K562 (cell line): ENCODE measurements at regions not wholly inside any gene's neighbourhood (a gene's known extent, or its start where the extent isn't known, plus 50 kb on each side); places are given as distances from the start of the nearest gene placed in this dataset.

Source experiments
- ATAC-seq: fragments of 200-7000 bp; cut with Tn5 transposase; 3 replicates; pipeline ENCODE4 v1.9.1; 2020; ENCODE audit warnings: moderate library complexity
- BruUV-seq: library from RNA; stranded (reverse); fragments of 400-500 nt; replicated peaks from 2 replicates; lab custom pipeline; 2021; lab: Mats Ljungman, UMichigan
- CTCF ChIA-PET: fragments of 300-600 bp; formaldehyde crosslinking; extraction: SDS; loops from one replicate; lab custom pipeline; 2021; ENCODE audit warnings: low intra/inter-chr PET ratio; lab: Yijun Ruan, JAX
- POLR2A ChIA-PET: fragments of 300-600, 350-650 bp; sonication (Branson Sonifier 250); formaldehyde crosslinking; extraction: SDS; loops from one replicate; lab custom pipeline; 2021; ENCODE audit warnings: antibody characterized with exemption, inconsistent platforms; lab: Yijun Ruan, JAX
- DNase-seq, 4 experiments: peaks; one replicate each; pipeline versions ENCODE4 v3.0.0 to v3.0.0-alpha.2; 2011 to 2018; ENCODE audit warnings: low spot score in 3 of 4, mixed read lengths in 3 of 4; ENCODE audit errors: extremely low read depth in 1 of 4
- FAIRE-seq: peaks from 2 replicates; lab custom pipeline; 2011; peaks lifted over from hg19 to GRCh38; lab: Jason Lieb, UNC
- H2AFZ ChIP-seq: 2 replicates; pipeline ENCODE4 v1.6.0; 2011; ENCODE audit warnings: low read depth, low read length, control low read depth, inconsistent platforms
- H3K27ac ChIP-seq: fragments of 200-600 bp; 3 replicates; pipeline ENCODE4 v1.8.0; 2011; ENCODE audit warnings: low read depth, mild to moderate bottlenecking, control low read depth, inconsistent platforms, low read length, moderate library complexity, mixed read lengths; ENCODE audit errors: extremely low read depth
- H3K27me3 ChIP-seq, 2 experiments: fragments of 300-600 bp in 1 of 2; 2 replicates in 1 of 2; 3 replicates in 1 of 2; pipeline versions ENCODE4 v1.6.0 to v1.8.0; 2011; ENCODE audit warnings: inconsistent platforms in 2 of 2, low read length in 2 of 2, mild to moderate bottlenecking in 1 of 2, mixed read lengths in 1 of 2, moderate library complexity in 1 of 2; ENCODE audit not compliant: control insufficient read depth in 2 of 2, insufficient read depth in 2 of 2
- H3K36me3 ChIP-seq: fragments of 300-600 bp; 3 replicates; pipeline ENCODE4 v1.8.0; 2011; ENCODE audit warnings: mild to moderate bottlenecking, low read length, inconsistent platforms; ENCODE audit not compliant: control insufficient read depth, insufficient read depth
- H3K4me1 ChIP-seq, 2 experiments: fragments of 200-600 bp in 1 of 2; replicated peaks in 1 of 2; 2 replicates in 1 of 2; 3 replicates in 1 of 2; pipeline versions ENCODE4 v1.5.1 to v1.8.0; 2011; ENCODE audit warnings: inconsistent platforms in 2 of 2, low read length in 2 of 2, mild to moderate bottlenecking in 1 of 2, mixed read lengths in 1 of 2, moderate library complexity in 1 of 2; ENCODE audit not compliant: control insufficient read depth in 2 of 2, insufficient read depth in 2 of 2
- H3K4me2 ChIP-seq: 2 replicates; pipeline ENCODE4 v1.6.1; 2011; ENCODE audit warnings: low read length, control low read depth, inconsistent platforms, mixed read lengths; ENCODE audit not compliant: insufficient read depth
- H3K4me3 ChIP-seq: fragments of 200-600 bp; sonication (generic), shearing (Covaris generic); 2 replicates; pipeline ENCODE4 v1.5.1; 2016; ENCODE audit warnings: control low read depth, inconsistent platforms
- H3K79me2 ChIP-seq: fragments of 200-600 bp; 3 replicates; pipeline ENCODE4 v1.8.0; 2011; ENCODE audit warnings: low read length, inconsistent platforms; ENCODE audit not compliant: control insufficient read depth, insufficient read depth
- H3K9ac ChIP-seq, 2 experiments: 2 replicates each; pipeline versions ENCODE4 v1.6.0 to v1.6.1; 2011; ENCODE audit warnings: low read depth in 2 of 2, low read length in 2 of 2, control low read depth in 1 of 2, inconsistent platforms in 1 of 2, mild to moderate bottlenecking in 1 of 2, mixed read lengths in 1 of 2; ENCODE audit not compliant: insufficient read depth in 1 of 2
- H3K9me1 ChIP-seq: one replicate; pipeline ENCODE4 v1.6.0; 2011; ENCODE audit warnings: inconsistent platforms, mild to moderate bottlenecking, low read length, moderate library complexity; ENCODE audit not compliant: control insufficient read depth, insufficient read depth
- H3K9me3 ChIP-seq: replicated peaks from 2 replicates; pipeline ENCODE4 v1.5.1; 2011; ENCODE audit warnings: low read depth, low read length, inconsistent platforms; ENCODE audit not compliant: control insufficient read depth, insufficient read depth
- H4K20me1 ChIP-seq: replicated peaks from 2 replicates; pipeline ENCODE4 v1.6.1; 2011; ENCODE audit warnings: low read length, inconsistent platforms, mixed read lengths; ENCODE audit not compliant: control insufficient read depth, insufficient read depth
- ASH1L ChIP-seq: fragments of 450-650 bp; IDR thresholded peaks from 2 replicates; pipeline ENCODE4 v1.6.1; 2018; ENCODE audit warnings: borderline replicate concordance, mild to moderate bottlenecking, low read depth; ENCODE audit not compliant: partially characterized antibody
- ESRRA ChIP-seq: fragments of 450-650 bp; IDR thresholded peaks from 2 replicates; pipeline ENCODE4 v1.6.1; 2014; ENCODE audit warnings: low read depth, mild to moderate bottlenecking, moderate library complexity, borderline replicate concordance
- HMG20A ChIP-seq: fragments of 450-650 bp; formaldehyde crosslinking; conservative IDR thresholded peaks from 2 replicates; pipeline ENCODE4 v1.4.0; 2020; ENCODE audit warnings: mild to moderate bottlenecking, mixed read lengths
- ILF3 ChIP-seq: fragments of 450-650 bp; IDR thresholded peaks from 2 replicates; pipeline ENCODE4 v1.6.1; 2018; ENCODE audit warnings: antibody characterized with exemption, mild to moderate bottlenecking, moderate library complexity, borderline replicate concordance
- MAZ ChIP-seq, 2 experiments: fragments of 450-650 bp in 1 of 2; sonication (generic) in 1 of 2; formaldehyde crosslinking; IDR thresholded peaks in 1 of 2; conservative IDR thresholded peaks in 1 of 2; 2 replicates each; pipeline versions ENCODE4 v1.4.0 to v1.5.0; 2020; ENCODE audit warnings: mild to moderate bottlenecking in 1 of 2, missing genetic modification reagents in 1 of 2
- WGBS: fragments of 100-300 bp; shearing (Covaris generic); methylation state at CpG from one replicate; pipeline ENCODE4 v1.1.6; 2016; ENCODE audit warnings: low coverage, mixed read lengths; ENCODE audit not compliant: insufficient coverage; ENCODE audit errors: missing lambda C conversion rate; 5-methylcytosine and 5-hydroxymethylcytosine counted together
- in situ Hi-C: fragments of 300-500 bp; cut with MboI; formaldehyde crosslinking; loops from 4 replicates; pipeline ENCODE4 v1.15.0; 2018; ENCODE audit warnings: inconsistent platforms, mixed read lengths
- intact Hi-C: fragments of 100-400 bp; cut with micrococcal nuclease; formaldehyde crosslinking; loops from 2 replicates; pipeline ENCODE4 v1.14.2; 2022
- TF ChIP-seq, protein P1 (sequence below): sonication (generic); formaldehyde crosslinking; IDR thresholded peaks from 2 replicates; pipeline ENCODE4 v1.8.1; 2023; ENCODE audit warnings: missing genetic modification reagents, mild to moderate bottlenecking, borderline replicate concordance

DNA sequence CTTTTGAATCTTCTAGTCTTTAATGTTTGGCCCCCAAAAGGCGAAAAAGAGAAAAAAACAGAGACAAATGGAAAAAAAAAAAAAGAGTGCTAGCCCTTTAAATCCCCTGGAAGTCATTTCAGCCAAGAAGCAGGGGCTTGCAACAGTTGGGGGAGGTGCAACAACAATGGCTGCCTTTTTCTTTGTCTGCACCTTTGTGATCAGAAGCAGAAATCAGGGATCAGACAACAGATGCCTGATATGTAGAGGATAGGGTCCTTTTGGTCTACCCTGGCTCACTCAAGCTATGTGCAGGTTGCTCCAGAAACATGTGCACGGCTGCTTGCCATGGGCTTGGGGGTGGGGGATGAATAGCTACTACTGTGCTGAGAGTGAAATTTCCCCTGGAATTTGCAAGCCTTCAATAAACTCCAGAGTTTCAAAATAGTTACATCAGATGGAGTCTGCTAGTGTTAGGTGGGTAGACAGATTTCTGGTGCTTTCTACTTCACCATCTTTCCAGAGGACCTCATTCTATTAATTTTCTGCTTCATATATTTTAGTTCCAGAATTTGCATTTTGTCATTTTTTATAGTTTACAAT lies 150.9 kb downstream of the FGF18 start:
- no peak for ATAC-seq
- Histone ChIP-seq H4K20me1 (no peaks in the 10 kb centered on the region), H3K9ac (no peak overlapping the region), H3K79me2 (no peaks in the 10 kb centered on the region), H3K4me2 (no peak overlapping the region), H3K9me3 (no peaks in the 10 kb centered on the region), H3K4me3 (no peak overlapping the region), H3K27ac (no peak overlapping the region), H3K4me1 (no peaks in the 10 kb centered on the region), H3K27me3 (peaks cover 0 to 23% of the 10 kb centered on the region in 2 experiments; a peak in 2 of 5 replicates), H2AFZ (no peak overlapping the region), H3K36me3 (no peaks in the 10 kb centered on the region), H3K9me1 (no peaks in the 10 kb centered on the region)
- ChIA-PET CTCF (interaction anchor here (0.7 kb wide), 1 partner anchor 231 kb away, joined by 4 read pairs; no protein-coding TSS in a partner anchor), POLR2A (no interaction called here)
- intact Hi-C loops: no loop called here
- no peak for DNase-seq
- TF ChIP-seq ASH1L: no peak
- no peak for TF ChIP-seq ILF3
- no peak for TF ChIP-seq MAZ (CRISPR knock-in tag; conservative IDR thresholded peaks at IDR 0.05 in 1 of 2, IDR thresholded peaks at IDR 0.05 in 1 of 2)
- no peak for TF ChIP-seq ESRRA
- TF ChIP-seq, protein P1, sequence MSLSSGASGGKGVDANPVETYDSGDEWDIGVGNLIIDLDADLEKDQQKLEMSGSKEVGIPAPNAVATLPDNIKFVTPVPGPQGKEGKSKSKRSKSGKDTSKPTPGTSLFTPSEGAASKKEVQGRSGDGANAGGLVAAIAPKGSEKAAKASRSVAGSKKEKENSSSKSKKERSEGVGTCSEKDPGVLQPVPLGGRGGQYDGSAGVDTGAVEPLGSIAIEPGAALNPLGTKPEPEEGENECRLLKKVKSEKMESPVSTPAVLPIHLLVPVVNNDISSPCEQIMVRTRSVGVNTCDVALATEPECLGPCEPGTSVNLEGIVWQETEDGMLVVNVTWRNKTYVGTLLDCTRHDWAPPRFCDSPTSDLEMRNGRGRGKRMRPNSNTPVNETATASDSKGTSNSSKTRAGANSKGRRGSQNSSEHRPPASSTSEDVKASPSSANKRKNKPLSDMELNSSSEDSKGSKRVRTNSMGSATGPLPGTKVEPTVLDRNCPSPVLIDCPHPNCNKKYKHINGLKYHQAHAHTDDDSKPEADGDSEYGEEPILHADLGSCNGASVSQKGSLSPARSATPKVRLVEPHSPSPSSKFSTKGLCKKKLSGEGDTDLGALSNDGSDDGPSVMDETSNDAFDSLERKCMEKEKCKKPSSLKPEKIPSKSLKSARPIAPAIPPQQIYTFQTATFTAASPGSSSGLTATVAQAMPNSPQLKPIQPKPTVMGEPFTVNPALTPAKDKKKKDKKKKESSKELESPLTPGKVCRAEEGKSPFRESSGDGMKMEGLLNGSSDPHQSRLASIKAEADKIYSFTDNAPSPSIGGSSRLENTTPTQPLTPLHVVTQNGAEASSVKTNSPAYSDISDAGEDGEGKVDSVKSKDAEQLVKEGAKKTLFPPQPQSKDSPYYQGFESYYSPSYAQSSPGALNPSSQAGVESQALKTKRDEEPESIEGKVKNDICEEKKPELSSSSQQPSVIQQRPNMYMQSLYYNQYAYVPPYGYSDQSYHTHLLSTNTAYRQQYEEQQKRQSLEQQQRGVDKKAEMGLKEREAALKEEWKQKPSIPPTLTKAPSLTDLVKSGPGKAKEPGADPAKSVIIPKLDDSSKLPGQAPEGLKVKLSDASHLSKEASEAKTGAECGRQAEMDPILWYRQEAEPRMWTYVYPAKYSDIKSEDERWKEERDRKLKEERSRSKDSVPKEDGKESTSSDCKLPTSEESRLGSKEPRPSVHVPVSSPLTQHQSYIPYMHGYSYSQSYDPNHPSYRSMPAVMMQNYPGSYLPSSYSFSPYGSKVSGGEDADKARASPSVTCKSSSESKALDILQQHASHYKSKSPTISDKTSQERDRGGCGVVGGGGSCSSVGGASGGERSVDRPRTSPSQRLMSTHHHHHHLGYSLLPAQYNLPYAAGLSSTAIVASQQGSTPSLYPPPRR (CRISPR knock-in tag): no peak
- TF ChIP-seq HMG20A (CRISPR knock-in tag): no peak
- no peak for FAIRE-seq
- BruUV-seq: no TSS peak
- 0% methylated on average over 1 of the region's 2 CpGs for WGBS
- in situ Hi-C loops: no loop called here
